D341Med (cell line): ENCODE measurements at regions not wholly inside any gene's neighbourhood (a gene's known extent, or its start where the extent isn't known, plus 50 kb on each side); places are given as distances from the start of the nearest gene placed in this dataset.
"Not testable (repeated sequence)": the region's sequence is repeated elsewhere in the genome, so short reads cannot be mapped to it uniquely, and the experiment has no call there.

ENCODE experiments used
- DNase-seq: peaks from one replicate; pipeline ENCODE4 v3.0.0; 2012; ENCODE audit warnings: low spot score

- DNase-seq, result no peak
Observed at GRCh38 chr22:23381661-23382427, 198.2 kb downstream of the IGLL1 start.

- no peak for DNase-seq
Observed at GRCh38 chr22:23380911-23381310, 199.2 kb downstream of the IGLL1 start.

GRCh38 chr22:23380230-23380573, 199.9 kb downstream of the IGLL1 start:
- DNase-seq, result no peak

- DNase-seq, result not testable (repeated sequence)
Observed at GRCh38 chr22:23379540-23380229, 199.4 kb downstream of the BCR start.

- DNase-seq, result no peak
Observed at GRCh38 chr22:23377767-23378166, 197.5 kb downstream of the BCR start.

GRCh38 chr22:23376256-23376655, 195.9 kb downstream of the BCR start:
- no peak for DNase-seq

- no peak for DNase-seq
Observed at GRCh38 chr22:23375031-23375827, 194.9 kb downstream of the BCR start.

- DNase-seq, result no peak
Observed at GRCh38 chr22:23373601-23374000, 193.3 kb downstream of the BCR start.

GRCh38 chr22:23370251-23370650, 189.9 kb downstream of the BCR start:
- no peak for DNase-seq

GRCh38 chr22:23369054-23369685, 188.9 kb downstream of the BCR start:
- no peak for DNase-seq
